ENCODE measurements at regions not wholly inside any gene's neighbourhood (a gene's known extent, or its start where the extent isn't known, plus 50 kb on each side); places are given as distances from the start of the nearest gene placed in this dataset.
"Not testable (repeated sequence)": the region's sequence is repeated elsewhere in the genome, so short reads cannot be mapped to it uniquely, and the experiment has no call there.

DNA sequence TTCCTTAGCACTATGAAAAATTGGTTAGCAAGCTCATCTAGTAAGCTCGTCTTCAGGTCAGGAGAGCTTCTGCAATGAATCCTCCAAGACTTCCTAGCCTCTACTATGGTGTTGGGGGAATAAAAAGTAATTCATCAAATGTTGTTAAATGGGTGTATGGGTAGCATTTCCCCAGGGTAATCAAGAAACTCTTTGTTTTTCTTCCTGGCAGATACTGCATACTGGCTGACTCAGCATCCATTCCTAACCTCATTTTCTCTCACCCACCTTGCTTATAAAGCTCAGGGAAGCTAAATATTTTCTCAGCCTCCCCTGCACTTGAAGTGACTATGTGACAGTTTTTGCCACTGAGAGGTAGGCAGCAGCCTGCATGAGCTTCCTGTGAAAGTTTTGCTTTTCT is 83.4 kb downstream of the MAB21L3 start:
- DNase-seq (ENCODE audit: insufficient read length, low spot score, missing footprints): no peak
- no peak overlapping the region for H3K4me2 ChIP-seq (ENCODE audit: insufficient read depth, low read length)
- no peaks in the 10 kb centered on the region for H3K4me1 ChIP-seq (ENCODE audit: insufficient read depth, low read length)
- H3K27me3 ChIP-seq (ENCODE audit: insufficient read depth, low read length): no peaks in the 10 kb centered on the region
- H3K4me3 ChIP-seq (ENCODE audit: insufficient read depth, low read length): no peak overlapping the region
- no peak overlapping the region for H2AFZ ChIP-seq (ENCODE audit: low read length)
- TF ChIP-seq, protein P1, sequence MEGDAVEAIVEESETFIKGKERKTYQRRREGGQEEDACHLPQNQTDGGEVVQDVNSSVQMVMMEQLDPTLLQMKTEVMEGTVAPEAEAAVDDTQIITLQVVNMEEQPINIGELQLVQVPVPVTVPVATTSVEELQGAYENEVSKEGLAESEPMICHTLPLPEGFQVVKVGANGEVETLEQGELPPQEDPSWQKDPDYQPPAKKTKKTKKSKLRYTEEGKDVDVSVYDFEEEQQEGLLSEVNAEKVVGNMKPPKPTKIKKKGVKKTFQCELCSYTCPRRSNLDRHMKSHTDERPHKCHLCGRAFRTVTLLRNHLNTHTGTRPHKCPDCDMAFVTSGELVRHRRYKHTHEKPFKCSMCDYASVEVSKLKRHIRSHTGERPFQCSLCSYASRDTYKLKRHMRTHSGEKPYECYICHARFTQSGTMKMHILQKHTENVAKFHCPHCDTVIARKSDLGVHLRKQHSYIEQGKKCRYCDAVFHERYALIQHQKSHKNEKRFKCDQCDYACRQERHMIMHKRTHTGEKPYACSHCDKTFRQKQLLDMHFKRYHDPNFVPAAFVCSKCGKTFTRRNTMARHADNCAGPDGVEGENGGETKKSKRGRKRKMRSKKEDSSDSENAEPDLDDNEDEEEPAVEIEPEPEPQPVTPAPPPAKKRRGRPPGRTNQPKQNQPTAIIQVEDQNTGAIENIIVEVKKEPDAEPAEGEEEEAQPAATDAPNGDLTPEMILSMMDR (IDR thresholded peaks at IDR 0.05; ENCODE audit: extremely low read depth, low read depth, low read length): no peak
- no peaks in the 10 kb centered on the region for H3K36me3 ChIP-seq (ENCODE audit: insufficient read depth, low read length)
- H3K79me2 ChIP-seq (ENCODE audit: insufficient read depth, low read length): no peaks in the 10 kb centered on the region
- H4K20me1 ChIP-seq (ENCODE audit: insufficient read depth, low read length): no peaks in the 10 kb centered on the region
- H3K9me3 ChIP-seq (ENCODE audit: low read depth, low read length): no peaks in the 10 kb centered on the region
- no peak overlapping the region for H3K27ac ChIP-seq (ENCODE audit: low read depth, low read length)

DNA sequence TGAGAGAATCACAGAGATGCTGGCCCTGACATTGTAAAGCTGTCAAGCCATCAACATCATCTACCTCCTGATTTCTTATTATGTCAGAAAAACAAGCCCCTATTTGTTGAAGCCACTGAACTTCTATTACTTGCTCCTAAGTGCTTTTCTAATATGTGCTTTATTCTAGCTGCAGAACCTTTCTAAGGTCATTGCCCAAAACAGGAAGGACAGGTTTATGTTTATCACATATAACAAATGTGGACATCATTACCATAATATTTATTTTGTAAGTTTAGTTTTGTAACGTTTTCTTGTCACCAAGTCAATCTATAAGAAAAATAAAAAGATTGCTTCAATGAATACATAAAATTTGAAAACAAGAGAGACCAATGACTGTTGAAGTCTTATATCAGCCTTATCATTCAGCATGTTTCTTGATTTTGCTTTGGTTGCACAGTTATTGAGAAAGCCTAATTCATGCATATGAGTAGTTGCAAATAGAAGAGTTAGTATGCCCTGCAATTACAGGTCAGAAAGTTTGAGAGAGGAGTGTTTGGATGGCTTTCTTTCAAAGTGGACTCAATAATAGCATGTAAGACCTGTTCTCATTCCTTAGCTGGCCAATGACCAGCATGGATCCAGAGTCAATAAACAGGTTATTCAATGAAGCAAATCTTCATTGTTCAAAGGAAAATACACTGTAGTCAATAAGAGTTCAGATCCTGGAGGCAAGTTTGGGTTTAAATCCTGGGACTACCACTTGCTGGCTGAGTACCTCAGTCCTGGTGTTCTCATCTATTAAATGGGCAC is 84.1 kb downstream of the MAB21L3 start:
- no peaks in the 10 kb centered on the region for H3K27me3 ChIP-seq (ENCODE audit: insufficient read depth, low read length)
- H3K4me3 ChIP-seq (ENCODE audit: insufficient read depth, low read length): no peak overlapping the region
- DNase-seq (ENCODE audit: insufficient read length, low spot score, missing footprints): no peak
- TF ChIP-seq, protein P1 (IDR thresholded peaks at IDR 0.05; ENCODE audit: extremely low read depth, low read depth, low read length): no peak
- no peaks in the 10 kb centered on the region for H3K36me3 ChIP-seq (ENCODE audit: insufficient read depth, low read length)
- no peaks in the 10 kb centered on the region for H3K79me2 ChIP-seq (ENCODE audit: insufficient read depth, low read length)
- no peaks in the 10 kb centered on the region for H3K9me3 ChIP-seq (ENCODE audit: low read depth, low read length)
- H3K4me2 ChIP-seq (ENCODE audit: insufficient read depth, low read length): no peak overlapping the region
- H3K27ac ChIP-seq (ENCODE audit: low read depth, low read length): no peak overlapping the region
- H2AFZ ChIP-seq (ENCODE audit: low read length): no peak overlapping the region
- no peaks in the 10 kb centered on the region for H4K20me1 ChIP-seq (ENCODE audit: insufficient read depth, low read length)
- H3K4me1 ChIP-seq (ENCODE audit: insufficient read depth, low read length): no peaks in the 10 kb centered on the region

DNA sequence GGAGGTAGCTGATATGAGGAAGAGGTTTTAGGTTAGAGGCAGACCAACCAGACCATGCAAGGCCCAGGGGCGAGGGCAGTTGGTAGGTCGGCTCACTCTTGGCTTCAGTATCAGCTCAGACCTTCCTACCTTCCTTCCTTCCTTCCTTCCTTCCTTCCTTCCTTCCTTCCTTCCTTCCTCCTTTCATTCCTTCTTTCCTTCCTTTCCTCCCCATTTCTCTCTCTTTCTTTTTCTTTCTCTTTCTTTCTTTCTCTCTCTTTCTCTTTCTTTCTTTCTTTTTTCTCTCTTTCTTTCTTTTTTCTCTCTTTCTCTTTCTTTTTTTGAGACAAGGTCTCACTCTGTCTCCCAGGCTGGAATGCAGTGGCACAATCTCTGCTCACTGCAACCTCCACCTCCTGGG is 89.1 kb downstream of the MAB21L3 start:
- not testable (repeated sequence) for H3K4me2 ChIP-seq (ENCODE audit: insufficient read depth, low read length); H3K4me3 ChIP-seq (ENCODE audit: insufficient read depth, low read length); H4K20me1 ChIP-seq (ENCODE audit: insufficient read depth, low read length); H3K27ac ChIP-seq (ENCODE audit: low read depth, low read length); H3K4me1 ChIP-seq (ENCODE audit: insufficient read depth, low read length); H2AFZ ChIP-seq (ENCODE audit: low read length); H3K36me3 ChIP-seq (ENCODE audit: insufficient read depth, low read length); DNase-seq (ENCODE audit: insufficient read length, low spot score, missing footprints); H3K9me3 ChIP-seq (ENCODE audit: low read depth, low read length); H3K27me3 ChIP-seq (ENCODE audit: insufficient read depth, low read length); H3K79me2 ChIP-seq (ENCODE audit: insufficient read depth, low read length)

DNA sequence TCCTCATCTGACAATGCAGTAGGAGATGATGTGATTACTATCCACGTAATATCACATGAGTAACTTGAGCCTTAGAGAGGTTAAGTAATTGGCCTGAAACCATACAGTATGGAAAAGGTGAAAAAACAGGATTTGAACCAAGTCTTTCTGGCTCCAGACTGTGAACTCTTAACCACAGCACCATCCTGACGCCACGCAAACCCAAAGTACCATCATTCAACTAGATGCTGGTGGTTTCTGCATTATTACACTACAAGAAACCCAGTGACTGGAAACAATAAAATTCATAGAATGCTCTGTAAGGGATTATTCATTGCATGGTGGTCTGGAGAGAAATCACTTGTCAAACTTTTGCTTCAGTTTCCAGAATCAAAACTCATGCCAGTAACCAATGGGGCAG is 90.7 kb downstream of the MAB21L3 start:
- Histone ChIP-seq H3K27me3 (ENCODE audit: insufficient read depth, low read length) (no peaks in the 10 kb centered on the region), H3K79me2 (ENCODE audit: insufficient read depth, low read length) (no peaks in the 10 kb centered on the region), H3K36me3 (ENCODE audit: insufficient read depth, low read length) (no peaks in the 10 kb centered on the region), H3K9me3 (ENCODE audit: low read depth, low read length) (no peaks in the 10 kb centered on the region), H3K4me1 (ENCODE audit: insufficient read depth, low read length) (no peaks in the 10 kb centered on the region), H4K20me1 (ENCODE audit: insufficient read depth, low read length) (no peaks in the 10 kb centered on the region), H3K27ac (ENCODE audit: low read depth, low read length) (no peak overlapping the region), H3K4me2 (ENCODE audit: insufficient read depth, low read length) (no peak overlapping the region), H2AFZ (ENCODE audit: low read length) (no peak overlapping the region), H3K4me3 (ENCODE audit: insufficient read depth, low read length) (no peak overlapping the region)
- TF ChIP-seq, protein P1 (IDR thresholded peaks at IDR 0.05; ENCODE audit: extremely low read depth, low read depth, low read length): no peak
- DNase-seq (ENCODE audit: insufficient read length, low spot score, missing footprints): no peak
